ENCODE measurements at regions not wholly inside any gene's neighbourhood (a gene's known extent, or its start where the extent isn't known, plus 50 kb on each side); places are given as distances from the start of the nearest gene placed in this dataset.
"Not testable (repeated sequence)": the region's sequence is repeated elsewhere in the genome, so short reads cannot be mapped to it uniquely, and the experiment has no call there.

DNA sequence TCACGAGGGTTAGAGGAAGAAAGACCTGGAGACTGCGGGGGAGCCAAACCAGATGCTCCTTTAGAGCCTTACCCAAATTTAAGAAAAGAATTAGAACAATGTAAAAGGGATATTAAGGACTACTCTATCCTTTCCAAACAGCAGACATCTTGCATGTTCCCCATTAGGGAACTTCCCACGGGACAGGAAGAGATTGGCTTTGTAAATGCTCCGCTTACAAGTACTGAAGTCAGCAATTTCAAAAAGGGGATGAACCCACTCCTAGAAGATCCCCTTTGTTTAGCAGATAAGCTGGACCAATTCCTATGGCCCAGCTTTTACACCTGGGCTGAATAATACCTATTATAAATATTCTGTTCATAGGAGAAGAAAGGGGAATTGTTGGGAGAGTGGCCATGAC, 74.2 kb downstream of the APOBEC1 start:
- no peak for DNase-seq

DNA sequence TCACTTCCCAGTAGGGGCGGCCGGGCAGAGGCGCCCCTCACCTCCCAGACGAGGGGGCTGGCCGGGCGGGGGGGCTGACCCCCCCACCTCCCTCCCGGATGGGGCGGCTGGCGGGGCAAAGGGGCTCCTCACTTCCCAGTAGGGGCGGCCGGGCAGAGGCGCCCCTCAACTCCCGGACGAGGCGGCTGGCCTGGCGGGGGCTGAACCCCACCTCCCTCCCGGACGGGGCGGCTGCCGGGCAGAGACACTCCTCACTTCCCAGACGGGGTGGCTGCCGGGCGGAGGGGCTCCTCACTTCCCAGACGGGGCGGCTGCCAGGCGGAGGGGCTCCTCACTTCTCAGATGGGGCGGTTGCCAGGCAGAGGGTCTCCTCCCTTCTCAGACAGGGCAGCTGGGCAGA, 75.6 kb downstream of the APOBEC1 start:
- not testable (repeated sequence) for DNase-seq

DNA sequence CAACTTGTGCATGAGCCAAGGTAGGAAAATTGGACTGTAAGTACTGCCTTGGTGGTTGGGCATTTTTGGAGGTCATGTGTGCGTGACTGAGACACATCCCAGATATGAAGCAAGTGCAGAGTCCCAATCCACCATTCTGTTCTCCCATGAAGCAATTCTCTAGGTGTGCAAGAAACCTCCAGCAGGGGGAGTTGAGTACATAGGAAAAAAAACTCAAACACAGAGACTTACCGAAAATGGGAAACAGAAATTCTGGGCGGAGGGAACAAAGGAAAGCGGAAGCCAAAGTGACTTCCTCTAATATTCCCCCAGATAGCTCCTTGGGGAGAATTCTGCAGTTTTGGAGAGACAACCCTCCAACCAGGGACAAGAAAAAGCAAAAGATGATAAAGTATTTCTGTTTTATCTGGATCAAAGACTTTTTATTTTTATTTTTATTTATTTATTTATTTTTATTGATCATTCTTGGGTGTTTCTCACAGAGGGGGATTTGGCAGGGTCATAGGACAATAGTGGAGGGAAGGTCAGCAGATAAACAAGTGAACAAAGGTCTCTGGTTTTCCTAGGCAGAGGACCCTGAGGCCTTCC, 76.9 kb downstream of the APOBEC1 start:
- DNase-seq = peak in 5 of 14 donors; percentile 1 to 22 (median 8)

DNA sequence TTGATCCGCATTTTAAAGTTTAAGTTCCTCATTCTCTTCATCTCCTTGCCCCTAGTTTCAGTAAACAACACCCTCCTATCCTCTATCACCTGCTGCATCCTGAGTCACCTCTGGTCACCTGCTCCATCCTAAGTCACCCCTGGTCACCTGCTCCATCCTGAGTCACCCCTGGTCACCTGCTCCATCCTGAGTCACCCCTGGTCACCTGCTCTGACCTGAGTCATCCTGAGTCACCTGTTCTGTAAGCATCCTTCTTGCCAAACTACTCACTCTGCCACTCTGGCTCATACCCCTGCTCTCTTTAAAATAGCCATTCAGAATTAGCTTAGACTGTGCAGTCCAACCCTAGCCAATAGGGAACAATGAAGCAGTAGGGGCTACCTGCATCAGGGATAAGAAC, 80.6 kb upstream of the CD163 start:
- DNase-seq = not testable (repeated sequence)

- DNase-seq = no peak
Measured at GRCh38 chr12:7583471-7583870, 79.9 kb upstream of the CD163 start.

DNA sequence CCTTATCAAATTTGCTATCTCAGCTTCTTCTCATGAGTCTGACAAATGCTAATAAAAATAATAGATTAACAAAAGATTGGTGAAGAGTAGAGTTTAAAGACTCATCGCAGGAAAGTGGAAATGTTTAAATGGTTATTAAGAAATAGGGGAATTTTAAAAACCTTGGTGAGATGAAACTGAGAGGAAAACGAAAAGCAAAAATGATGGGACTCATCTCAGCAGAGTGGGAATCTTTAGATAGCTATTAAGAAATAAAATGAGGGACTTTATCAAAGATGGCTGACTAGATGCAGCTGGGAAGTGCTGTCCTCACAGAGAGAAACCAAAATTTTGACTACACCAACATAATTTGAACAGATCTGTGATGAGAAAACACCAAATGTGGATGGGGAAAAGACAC, 79.2 kb upstream of the CD163 start:
- DNase-seq = no peak

DNA sequence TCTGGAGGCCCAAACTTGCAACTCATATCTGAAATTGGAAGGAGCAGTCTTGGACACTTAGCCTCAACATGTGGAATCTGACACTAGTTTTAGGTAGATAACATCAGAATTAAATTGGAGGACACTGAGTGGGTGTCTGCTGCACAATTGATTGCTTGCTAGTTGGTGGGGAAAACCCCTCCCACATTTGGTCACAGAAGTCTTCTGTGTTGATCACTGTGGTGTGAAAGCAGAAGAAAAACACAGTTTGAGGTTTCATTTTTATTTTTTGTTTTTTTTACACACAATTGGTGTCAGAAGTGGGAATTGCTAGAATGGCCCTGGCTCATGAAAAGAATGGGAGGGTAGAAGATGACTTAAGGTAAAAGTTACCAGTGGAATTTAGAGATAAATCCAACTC, 78.0 kb upstream of the CD163 start:
- DNase-seq = no peak

DNA sequence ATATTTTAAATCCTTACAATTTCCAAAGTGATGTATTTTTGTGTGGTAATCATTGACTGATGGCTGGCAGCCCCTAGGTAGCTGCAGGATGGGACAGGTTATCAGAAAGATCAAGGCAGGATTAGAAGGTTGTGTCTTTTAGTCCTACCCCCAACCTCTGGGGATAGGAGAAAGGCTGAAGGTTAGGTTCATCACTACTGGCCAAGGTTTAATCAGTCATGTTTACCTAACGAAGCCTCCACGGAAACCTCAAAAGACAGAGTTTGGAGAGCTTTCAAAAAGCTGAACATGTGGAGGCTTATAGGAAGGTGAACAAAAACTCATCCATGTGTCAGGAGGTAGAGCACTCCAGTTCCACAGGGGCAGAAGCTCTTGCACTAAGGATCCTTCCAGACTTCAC, 77.5 kb upstream of the CD163 start:
- no peak for DNase-seq

DNA sequence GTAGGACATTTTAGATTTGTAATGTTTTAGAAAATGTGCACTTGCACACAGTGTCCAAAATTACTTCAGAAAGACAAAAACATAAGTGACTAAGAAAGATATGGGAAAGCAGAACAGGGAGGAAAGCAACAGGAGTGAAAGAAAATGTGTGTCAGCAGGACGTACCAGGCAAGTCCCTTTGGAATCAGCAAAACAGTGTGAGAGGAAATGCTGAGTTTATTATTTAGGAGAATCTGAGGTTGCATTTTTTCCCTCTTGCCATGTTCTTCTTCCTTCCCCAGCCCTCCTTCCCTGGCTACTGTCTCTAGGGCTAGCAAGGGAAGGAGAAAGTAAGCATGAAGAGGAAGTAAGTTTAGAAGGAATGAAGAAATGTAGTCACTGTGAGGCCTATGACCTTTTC, 67.7 kb upstream of the CD163 start:
- DNase-seq = no peak

DNA sequence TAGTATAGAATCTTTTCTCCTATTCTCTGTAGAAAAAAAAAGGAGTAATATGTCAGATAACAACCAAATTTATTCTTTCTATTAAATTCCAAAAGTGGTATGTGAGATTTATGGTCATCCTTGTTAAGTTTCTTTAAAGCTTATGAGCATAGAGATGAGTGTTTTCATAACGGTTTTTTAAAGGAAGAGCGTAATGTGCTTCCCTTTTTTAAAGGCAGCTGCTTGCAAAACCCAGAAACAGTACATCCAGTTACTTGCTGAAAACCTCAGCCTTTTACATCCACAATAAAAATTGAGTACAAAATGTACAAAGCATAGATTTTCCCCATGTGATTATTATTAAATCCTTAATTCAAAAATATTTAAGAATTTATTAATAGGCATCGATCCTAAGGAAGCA, 53.6 kb upstream of the CD163 start:
- DNase-seq = no peak

DNA sequence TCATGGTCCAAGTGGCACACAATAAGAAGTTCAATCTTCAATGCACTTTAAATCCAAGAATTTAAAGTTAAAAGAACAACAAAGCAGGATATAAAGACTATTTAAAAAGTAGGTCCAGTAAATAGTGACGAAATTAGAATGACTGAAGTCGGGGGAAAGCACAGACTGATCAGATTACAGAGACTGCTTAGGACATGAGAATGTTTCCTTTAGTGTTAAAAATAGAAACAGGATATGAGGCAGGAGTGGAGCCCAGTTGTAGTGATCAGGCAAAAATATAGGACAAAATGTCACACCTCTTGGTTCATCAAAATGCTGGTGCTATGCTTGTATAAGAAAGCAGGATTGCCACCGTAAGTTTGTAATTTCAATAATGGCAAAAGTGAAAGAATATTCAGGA, 52.2 kb upstream of the CD163 start:
- no peak for DNase-seq

DNA sequence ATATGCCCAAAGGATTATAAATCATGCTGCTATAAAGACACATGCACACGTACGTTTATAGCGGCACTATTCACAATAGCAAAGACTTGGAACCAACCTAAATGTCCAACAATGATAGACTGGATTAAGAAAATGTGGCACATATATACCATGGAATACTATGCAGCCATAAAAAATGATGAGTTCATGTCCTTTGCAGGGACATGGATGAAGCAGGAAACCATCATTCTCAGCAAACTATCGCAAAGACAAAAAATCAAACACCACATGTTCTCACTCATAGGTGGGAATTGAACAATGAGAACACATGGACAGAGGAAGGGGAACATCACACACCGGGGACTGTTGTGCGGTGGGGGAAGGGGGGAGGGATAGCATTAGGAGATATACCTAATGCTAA, 51.3 kb upstream of the CD163 start:
- not testable (repeated sequence) for DNase-seq
